ENCODE measurements at regions not wholly inside any gene's neighbourhood (a gene's known extent, or its start where the extent isn't known, plus 50 kb on each side); places are given as distances from the start of the nearest gene placed in this dataset.
"Not testable (repeated sequence)": the region's sequence is repeated elsewhere in the genome, so short reads cannot be mapped to it uniquely, and the experiment has no call there.

GRCh38 chr7:156039971-156040677, 227.9 kb upstream of the SHH start:
- no peak for DNase-seq (ENCODE audit: low read depth in 3 of 3)

- no peak for DNase-seq (ENCODE audit: low read depth in 3 of 3)
Measured at GRCh38 chr7:156039194-156039593, 226.9 kb upstream of the SHH start.

- DNase-seq (ENCODE audit: low read depth in 3 of 3), result no peak
Measured at GRCh38 chr7:156038345-156038744, 226.1 kb upstream of the SHH start.

GRCh38 chr7:156036153-156036552, 223.9 kb upstream of the SHH start:
- DNase-seq (ENCODE audit: low read depth in 3 of 3), result no peak

GRCh38 chr7:156035387-156035786, 223.1 kb upstream of the SHH start:
- DNase-seq (ENCODE audit: low read depth in 3 of 3), result not testable (repeated sequence)

- DNase-seq (ENCODE audit: low read depth in 3 of 3), result no peak
Measured at GRCh38 chr7:156034397-156034796, 222.1 kb upstream of the SHH start.

- DNase-seq (ENCODE audit: low read depth in 3 of 3), result no peak
Measured at GRCh38 chr7:156032973-156033372, 220.7 kb upstream of the SHH start.

GRCh38 chr7:156031679-156032478, 219.6 kb upstream of the SHH start:
- DNase-seq (ENCODE audit: low read depth in 3 of 3), result no peak

GRCh38 chr7:156029460-156030007, 217.3 kb upstream of the SHH start:
- DNase-seq (ENCODE audit: low read depth in 3 of 3), result no peak

- no peak for DNase-seq (ENCODE audit: low read depth in 3 of 3)
Measured at GRCh38 chr7:156028521-156028920, 216.3 kb upstream of the SHH start.

- no peak for DNase-seq (ENCODE audit: low read depth in 3 of 3)
Measured at GRCh38 chr7:156027821-156028220, 215.6 kb upstream of the SHH start.

GRCh38 chr7:156026603-156027002, 214.3 kb upstream of the SHH start:
- DNase-seq (ENCODE audit: low read depth in 3 of 3), result no peak

- no peak for DNase-seq (ENCODE audit: low read depth in 3 of 3)
Measured at GRCh38 chr7:156026076-156026600, 213.9 kb upstream of the SHH start.

- DNase-seq (ENCODE audit: low read depth in 3 of 3), result no peak
Measured at GRCh38 chr7:156025675-156026074, 213.4 kb upstream of the SHH start.

GRCh38 chr7:156024201-156024600, 211.9 kb upstream of the SHH start:
- no peak for DNase-seq (ENCODE audit: low read depth in 3 of 3)

GRCh38 chr7:156022483-156023459, 210.5 kb upstream of the SHH start:
- no peak for DNase-seq (ENCODE audit: low read depth in 3 of 3)

- no peak for DNase-seq (ENCODE audit: low read depth in 3 of 3)
Measured at GRCh38 chr7:156021471-156021870, 209.2 kb upstream of the SHH start.

GRCh38 chr7:156020566-156020965, 208.3 kb upstream of the SHH start:
- DNase-seq (ENCODE audit: low read depth in 3 of 3), result no peak

- no peak for DNase-seq (ENCODE audit: low read depth in 3 of 3)
Measured at GRCh38 chr7:156019776-156020565, 207.7 kb upstream of the SHH start.

GRCh38 chr7:156019308-156019707, 207.0 kb upstream of the SHH start:
- no peak for DNase-seq (ENCODE audit: low read depth in 3 of 3)

All from stimulated activated CD4-positive, alpha-beta T cell treated with anti-CD3 and anti-CD28 coated beads, TNF-alpha, amount 100 ng/mL, for 24 hours (primary cell).